ENCODE measurements at regions not wholly inside any gene's neighbourhood (a gene's known extent, or its start where the extent isn't known, plus 50 kb on each side); places are given as distances from the start of the nearest gene placed in this dataset.
"Not testable (repeated sequence)": the region's sequence is repeated elsewhere in the genome, so short reads cannot be mapped to it uniquely, and the experiment has no call there.

- DNase-seq, result no peak
Measured at GRCh38 chr11:109480251-109480650, 58.3 kb downstream of the C11orf87 start.

DNA sequence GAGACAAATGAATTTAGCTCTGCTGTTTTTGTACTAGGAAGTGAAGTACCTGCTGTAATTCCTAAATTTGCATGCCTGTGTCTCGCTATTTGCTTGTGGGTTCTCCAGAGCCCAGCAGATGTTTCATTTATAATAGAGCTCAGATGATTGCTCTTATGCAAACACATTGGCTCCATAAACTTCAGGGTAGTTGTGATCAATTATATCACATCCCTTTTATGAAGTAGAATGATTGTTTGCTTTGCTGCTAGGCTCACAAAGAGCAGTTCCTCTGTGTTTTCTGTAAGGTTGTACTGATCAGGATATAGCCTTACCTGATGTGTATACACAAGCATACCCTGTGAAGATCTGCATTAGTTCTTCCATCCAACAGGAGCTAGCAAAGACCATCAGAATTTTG lies 64.1 kb downstream of the C11orf87 start:
- DNase-seq, result no peak

DNA sequence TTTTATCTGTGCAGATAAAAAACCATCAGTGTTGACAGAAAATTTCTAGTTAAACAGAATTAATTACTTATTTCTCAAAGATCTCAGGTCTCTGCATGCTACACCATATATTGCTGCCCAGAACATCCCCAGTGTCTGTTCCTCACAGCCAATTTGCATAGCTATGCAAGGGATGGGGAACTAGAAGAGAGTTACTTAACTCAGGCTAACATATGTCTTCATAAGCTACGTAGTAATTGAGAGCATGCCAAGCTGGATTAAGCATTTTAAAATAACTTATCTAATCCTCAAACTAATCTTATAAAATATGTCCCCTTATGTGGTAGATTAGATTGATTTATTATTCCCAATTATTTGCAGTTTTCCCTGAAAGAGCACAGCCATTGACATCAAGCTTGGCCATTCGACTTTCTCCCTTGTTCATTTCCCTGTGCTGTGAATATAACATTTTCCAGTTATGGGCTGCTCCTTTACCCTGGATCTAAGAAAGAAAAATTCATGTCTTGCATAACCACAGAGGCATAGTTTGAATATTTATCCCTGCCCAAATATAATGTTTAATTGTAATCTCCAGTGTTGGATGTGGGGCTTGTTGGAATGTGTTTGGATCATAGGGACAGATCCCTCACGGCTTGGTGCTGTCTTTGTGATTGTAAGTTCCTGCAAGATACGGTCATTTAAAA lies 69.1 kb downstream of the C11orf87 start:
- no peak for DNase-seq

DNA sequence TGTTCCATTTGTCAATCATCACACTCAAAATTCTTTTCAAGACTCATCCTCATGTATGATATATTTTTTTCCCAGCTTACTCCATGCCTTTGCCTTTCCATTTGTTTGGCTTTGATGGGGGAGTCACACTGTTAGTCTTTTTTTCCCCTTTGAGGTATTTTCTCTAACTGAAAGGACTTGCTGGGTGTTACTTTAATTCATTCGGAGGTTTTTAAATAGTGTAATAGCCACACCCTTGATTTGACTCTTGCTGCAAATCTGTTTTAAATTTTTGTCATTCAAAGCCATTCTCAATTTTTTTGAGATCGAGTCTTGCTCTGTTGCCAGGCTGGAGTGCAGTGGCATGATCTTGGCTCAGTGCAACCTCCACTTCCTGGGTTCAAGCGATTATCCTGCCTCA lies 84.1 kb downstream of the C11orf87 start:
- no peak for DNase-seq

DNA sequence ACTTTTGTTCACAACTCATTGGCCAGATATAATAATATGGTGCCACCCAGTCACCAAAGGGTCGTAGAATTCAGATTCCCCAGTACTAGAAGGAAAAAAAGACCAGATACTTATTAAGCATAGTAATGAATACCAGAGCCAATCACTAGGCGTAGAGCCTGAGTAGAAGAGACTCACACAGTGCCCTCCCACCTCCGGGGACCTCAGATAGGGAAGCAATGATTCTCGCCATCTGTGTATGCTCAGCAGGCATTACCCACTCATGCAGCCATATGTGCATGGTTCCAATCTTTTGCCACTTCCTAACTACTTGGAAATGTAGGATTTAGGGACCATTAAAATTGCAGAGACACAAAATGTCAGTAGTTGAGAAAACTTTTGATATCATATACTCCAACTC lies 85.3 kb downstream of the C11orf87 start:
- no peak for DNase-seq

DNA sequence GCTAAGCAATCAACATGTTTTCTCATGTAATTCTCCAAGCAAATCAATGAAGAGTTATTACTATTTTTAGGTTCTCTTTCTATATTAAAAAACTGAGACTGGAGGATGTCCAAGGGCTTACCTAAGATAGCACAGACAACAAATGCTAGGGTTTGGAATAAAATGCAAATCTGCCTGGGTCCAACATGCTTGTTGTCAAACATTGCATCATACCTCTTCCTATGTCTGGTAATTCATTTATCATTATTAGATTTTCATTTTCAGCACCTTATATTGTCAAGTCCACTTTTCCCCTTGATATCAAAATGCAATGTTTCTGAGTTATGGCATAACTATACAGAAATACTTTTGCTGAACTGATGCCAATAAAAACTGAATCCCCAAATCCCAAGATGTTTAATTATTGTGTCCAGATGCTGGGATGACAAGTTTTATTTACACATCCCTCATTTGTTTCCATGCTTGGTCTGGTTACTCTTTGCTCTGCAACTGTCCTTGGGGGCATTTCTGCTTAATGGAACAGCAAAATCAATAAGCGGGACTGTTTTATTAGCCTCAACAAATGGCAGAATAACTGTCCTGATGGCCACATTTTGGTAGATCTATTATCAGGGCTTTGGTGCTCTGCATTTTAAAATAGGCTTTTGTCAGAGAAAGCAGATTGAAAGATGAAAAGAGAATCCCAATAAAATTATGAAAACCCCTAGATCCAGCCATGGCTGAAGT lies 86.0 kb downstream of the C11orf87 start:
- DNase-seq, result no peak

DNA sequence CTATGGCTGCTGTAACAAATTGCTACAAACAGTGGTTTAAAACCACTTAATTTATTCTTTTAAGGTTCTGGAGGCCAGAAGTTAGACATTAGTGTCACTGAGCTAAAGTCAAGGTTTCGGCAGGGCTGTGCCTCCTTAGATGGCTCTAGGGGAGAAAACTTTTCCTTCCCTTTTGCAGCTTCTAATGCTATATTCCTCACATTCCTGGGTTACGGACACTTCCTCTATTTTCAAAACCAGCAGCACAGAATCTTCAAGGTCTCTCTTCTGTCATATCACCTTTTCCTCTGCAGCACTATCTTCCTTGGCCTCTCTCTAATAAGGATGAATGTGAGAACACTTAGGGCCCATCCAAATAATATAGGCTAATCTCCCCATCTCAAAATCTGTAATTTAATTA lies 87.0 kb downstream of the C11orf87 start:
- no peak for DNase-seq

- no peak for DNase-seq
Measured at GRCh38 chr11:109510316-109510715, 88.3 kb downstream of the C11orf87 start.

- no peak for DNase-seq
Measured at GRCh38 chr11:109511598-109511997, 89.6 kb downstream of the C11orf87 start.

- no peak for DNase-seq
Measured at GRCh38 chr11:109512249-109512648, 90.3 kb downstream of the C11orf87 start.

- no peak for DNase-seq
Measured at GRCh38 chr11:109512680-109513079, 90.7 kb downstream of the C11orf87 start.

- no peak for DNase-seq
Measured at GRCh38 chr11:109514313-109515018, 92.5 kb downstream of the C11orf87 start.

GRCh38 chr11:109519253-109519652 lies 97.3 kb downstream of the C11orf87 start:
- DNase-seq, result no peak

DNA sequence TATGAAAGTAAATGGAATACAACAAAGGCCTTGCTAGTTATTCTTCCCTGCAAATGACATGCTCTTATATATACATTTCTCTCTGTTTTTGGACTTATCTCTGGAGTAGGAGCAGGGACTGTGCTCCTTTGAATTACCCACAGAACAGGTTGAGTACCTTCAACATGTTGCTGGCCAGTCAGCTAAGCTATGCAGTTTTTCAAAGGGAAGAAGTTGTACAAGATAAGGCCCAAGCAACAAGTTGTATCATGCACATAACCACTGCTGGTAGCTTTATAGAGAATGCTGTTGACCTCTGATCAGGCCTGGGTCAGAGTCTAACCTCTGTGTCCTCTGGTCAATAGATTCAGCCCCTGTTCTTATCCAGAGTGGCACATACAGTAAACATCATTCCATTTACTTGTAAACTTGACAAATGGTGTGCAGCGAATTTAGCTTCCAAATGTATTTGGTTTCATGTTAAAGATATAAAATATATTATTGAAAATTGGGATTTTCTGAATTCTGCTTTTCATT lies 99.6 kb downstream of the C11orf87 start:
- no peak for DNase-seq

DNA sequence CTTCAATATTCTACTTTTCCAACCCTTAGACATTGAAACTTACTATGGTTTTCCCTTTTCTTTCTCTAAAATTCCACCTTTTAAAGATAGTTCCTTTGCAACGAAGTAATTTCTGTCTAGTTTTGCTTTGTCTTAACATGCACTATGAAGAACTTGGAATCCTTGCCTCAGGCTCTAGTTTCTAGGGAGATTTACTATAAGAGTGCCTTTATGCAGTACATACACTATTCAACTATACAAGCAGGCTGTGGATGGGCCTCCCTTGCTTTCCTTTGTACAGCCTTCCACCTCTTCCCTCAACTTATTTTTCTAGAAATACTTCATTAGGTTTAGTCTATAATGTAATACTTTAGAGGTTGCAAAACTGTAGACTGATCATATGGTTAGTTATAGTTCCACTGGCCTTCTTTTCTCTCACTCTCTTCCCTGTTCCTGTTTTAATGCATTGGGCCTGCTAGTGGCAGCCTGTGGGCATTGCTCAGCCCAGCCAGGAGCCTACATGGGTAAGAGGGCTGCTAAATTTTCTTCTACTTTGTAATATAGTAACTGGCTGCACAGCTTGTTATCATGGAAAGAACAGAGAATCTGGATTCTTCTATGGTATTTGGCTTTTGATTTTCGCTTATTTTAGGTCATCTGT lies 100.2 kb downstream of the C11orf87 start:
- DNase-seq, result no peak

DNA sequence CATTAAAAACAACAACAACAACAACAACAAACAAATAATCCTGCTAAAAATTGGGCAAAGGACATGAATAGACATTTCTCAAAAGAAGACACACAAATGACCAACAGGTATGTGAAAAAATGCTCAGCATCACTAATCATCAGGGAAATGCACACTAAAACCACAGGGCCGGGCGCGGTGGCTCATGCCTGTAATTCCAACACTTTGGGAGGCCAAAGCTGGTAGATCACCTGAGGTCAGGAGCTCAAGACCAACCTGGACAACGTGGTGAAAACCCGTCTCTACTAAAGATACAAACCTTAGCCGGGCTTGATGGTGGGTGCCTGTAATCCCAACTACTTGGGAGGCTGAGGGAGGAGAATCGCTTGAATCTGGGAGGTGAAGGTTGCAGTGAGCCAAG lies 103.6 kb downstream of the C11orf87 start:
- DNase-seq, result not testable (repeated sequence)

- no peak for DNase-seq
Measured at GRCh38 chr11:109526061-109526460, 104.1 kb downstream of the C11orf87 start.

DNA sequence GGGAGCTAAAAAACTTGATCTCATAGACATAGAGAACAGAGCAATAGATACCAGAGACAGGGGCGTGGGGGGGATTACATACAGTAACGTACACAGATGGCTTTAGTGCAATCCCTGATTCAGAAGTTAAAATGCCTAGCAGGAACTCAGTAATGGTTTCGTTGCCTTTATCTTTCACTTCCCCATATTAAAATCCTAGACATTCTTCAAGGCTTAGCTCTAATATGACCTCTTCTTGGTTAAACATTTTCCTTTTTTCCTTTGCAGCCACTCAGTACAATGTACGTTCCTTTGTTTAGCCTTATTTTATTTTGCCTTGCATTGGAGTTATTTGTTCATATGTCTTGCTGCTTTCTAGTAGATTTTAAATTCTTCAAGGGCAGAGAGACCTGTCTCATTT lies 104.9 kb downstream of the C11orf87 start:
- DNase-seq, result no peak

DNA sequence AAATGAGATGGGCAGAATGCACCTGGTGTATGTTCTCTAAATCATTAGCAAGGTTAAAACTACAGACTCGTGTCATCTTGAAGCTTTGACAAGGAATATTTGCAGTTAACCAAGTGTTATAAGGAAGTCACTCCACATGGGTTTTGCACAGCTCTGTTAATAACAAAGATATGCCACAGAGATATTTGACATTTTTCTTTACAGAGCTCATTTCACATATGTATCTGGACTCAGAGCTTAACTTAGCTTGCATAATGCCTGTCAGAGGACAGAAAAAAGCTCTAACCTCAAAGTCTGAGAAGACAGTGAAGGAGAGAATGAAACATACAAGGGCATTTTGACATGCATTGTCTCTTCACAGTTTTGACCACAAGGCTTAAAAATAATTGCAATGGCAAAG lies 105.5 kb downstream of the C11orf87 start:
- DNase-seq, result no peak

DNA sequence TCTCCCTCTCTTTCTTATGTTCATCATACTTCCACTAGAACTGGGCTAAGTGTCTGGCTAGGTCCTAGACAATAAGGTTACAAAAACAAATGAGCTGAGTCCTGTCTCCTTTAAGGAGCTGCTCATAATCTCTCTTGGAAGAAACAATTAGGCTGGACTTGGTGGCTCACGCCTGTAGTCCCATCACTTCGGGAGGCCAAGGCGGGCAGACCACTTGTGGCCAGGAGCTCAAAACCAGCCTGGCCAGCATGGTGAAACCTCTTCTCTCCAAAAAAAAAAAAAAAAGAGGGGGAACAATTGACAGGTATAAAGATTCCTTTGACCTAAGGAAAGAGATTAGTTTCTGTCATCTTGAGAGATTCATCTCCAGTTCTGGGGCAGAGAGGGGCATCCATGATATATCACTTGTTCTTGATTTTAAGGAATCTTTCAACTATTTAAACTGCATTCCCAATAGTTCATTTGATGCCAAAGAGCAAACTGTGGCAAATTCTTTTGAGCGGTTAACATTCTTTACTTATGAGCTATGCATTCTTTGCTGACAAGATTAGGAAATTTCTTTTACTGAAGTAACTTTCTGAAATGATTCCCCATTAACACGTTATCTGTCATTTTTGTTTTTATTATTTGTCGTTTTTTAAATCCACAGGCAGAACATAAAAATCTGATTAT lies 125.5 kb downstream of the C11orf87 start:
- DNase-seq, result no peak

DNA sequence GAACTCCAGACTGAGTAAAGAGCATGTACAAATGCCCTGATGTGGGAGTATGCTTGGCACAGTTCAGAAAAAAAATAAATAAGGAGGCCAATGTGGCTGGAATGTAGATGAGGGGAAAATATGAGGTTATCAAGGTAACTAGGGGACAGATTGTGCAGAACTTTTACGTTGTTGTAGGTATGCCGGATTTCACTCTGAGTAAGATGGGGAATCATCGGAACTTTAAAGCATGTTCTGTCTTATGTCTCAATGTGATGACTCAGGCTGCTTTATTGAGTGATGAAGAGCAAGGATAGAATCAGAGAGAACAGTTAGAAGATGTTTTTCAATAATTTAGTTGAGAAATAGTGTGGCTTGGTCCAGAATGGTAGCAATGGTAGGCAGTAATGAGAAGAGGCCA lies 130.4 kb downstream of the C11orf87 start:
- DNase-seq, result no peak
